GM21515 (cell line): ENCODE measurements at regions not wholly inside any gene's neighbourhood (a gene's known extent, or its start where the extent isn't known, plus 50 kb on each side); places are given as distances from the start of the nearest gene placed in this dataset.
A peak's percentile ranks its signal among the peaks of the same experiment; 100 is the strongest.
"Not testable (repeated sequence)": the region's sequence is repeated elsewhere in the genome, so short reads cannot be mapped to it uniquely, and the experiment has no call there.

Source experiments
- ATAC-seq: cut with Tn5 transposase; IDR thresholded peaks from one replicate; pipeline ENCODE4 v1.9.1; 2021; ENCODE audit not compliant: unreplicated experiment

- no peak for ATAC-seq
Measured at GRCh38 chrX:8027827-8028226, 100.6 kb upstream of the PNPLA4 start.

DNA sequence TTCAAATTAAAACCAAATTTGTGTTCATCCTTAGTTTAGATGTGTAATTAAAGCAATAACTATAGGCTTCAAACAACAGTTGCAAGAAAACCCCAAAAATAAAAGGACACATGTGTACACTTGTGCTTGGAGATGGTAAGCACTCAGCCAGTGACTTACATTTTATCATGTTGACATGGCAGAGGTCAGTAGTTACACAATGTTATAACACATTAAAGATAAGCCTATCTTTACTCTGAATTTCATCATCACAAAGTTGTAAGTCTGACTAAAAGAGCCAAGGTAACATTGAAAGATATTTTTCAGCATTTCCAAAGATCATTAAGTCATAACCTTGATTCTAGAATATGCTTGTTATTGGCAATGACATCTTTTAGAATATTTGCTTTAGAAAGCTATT, 98.5 kb upstream of the PNPLA4 start:
- ATAC-seq: no peak

DNA sequence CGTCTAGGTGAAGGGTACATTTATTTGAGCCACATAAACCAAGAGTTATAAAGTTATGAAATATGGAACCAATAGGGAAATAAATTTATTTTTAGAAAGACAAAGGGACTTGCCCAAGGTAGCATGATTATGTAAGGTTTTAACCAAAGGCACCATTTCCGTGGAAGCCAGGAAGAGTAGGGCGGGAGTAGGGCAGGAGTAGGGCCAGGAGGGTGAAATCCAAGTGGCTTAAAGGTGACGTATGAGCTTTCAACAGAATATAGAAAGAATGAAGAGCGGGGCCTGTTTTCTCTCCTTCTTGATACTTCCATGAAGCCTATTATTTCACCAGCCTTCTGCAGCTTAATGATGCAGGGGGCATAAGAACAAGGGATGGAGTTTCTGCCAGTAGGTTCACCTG, 91.7 kb upstream of the PNPLA4 start:
- no peak for ATAC-seq

DNA sequence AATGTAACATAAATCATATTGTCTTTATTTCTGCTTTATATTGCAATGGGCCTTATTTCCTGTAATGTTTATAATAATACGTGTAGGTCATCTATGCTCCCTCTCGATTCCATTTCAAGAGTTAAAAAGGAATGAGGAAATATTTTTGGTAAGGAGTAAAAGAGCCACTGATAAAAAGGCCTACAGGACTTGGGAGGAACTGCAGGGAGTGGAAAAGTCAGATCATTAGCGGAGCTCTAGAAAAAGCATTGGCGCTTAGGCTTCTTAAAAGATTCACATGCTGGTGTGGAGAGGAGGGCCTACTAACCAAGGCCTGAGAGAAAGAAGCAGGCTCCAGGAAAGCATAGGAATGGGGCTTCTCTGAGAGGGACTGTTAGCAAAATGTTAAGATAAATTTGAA, 82.9 kb upstream of the PNPLA4 start:
- no peak for ATAC-seq

GRCh38 chrX:8005678-8006347, 78.6 kb upstream of the PNPLA4 start:
- no peak for ATAC-seq

DNA sequence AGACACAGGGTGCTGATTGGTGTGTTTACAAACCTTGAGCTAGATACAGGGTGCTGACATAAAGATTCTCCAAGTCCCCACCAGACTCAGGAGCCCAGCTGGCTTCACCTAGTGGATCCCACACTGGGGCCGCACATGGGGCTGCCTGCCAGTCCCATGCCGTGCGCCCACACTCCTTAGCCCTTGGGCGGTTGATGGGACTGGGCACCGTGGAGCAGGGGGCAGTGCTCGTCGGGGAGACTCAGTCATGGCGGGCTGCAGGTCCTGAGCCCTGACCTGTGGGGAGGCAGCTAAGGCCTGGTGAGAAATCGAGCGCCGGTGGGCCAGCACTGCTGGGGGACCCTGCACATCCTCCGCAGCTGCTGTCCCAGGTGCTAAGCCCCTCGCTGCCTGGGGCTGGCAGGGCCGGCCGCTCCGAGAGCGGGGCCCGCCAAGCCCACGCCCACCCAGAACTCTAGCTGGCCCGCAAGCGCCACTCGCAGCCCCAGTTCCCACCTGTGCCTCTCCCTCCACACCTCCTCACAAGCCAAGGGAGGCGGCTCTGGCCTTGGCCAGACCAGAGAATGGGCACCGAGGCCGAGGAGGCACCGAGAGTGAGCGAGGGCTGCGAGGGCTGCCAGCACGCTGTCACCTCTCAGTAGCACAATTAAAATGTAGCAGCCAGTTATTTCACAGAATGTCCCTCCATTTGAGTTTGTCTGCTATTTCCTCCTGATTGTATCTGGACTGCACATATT, 76.1 kb upstream of the PNPLA4 start:
- no peak for ATAC-seq

DNA sequence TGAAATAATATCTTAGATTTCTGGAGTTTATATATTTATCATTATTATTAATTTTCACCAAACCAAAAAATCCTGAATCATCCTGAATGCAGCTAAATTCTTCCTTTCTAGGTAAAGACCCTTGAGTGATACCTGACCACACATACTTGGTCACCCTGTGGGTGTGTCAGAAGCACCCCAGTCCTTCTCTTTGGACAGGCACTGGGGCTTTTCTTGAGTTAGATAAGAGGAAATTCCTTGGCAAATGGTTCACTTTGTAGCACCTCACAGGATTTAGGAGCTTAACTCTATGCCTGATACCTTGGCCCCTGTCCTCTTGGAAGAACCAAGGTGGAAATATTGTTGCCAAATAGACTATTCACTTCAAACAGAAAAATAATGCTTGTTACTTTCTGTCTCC, 69.6 kb upstream of the PNPLA4 start:
- no peak for ATAC-seq

DNA sequence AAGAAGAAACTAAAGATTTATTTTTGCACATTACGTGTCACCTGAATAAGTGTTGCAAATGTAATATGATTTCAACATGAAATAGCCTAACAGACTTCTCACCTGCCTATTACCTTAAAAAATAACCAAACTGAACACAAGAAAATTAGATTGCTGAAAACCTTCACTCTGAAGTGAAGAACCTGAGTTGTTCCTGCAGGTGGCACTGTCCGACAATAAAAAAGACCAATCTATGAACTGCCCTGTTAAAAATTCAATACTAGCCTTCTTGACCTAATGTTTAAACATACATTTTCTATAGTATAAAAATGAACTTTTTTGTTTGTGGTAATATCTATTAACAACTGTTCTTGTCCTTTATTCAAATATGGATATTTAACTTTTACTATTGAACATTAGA, 69.2 kb upstream of the PNPLA4 start:
- ATAC-seq: no peak

- ATAC-seq: no peak
Measured at GRCh38 chrX:7993873-7994272, 66.7 kb upstream of the PNPLA4 start.

- not testable (repeated sequence) for ATAC-seq
Measured at GRCh38 chrX:7988013-7988759, 61.0 kb upstream of the PNPLA4 start.

DNA sequence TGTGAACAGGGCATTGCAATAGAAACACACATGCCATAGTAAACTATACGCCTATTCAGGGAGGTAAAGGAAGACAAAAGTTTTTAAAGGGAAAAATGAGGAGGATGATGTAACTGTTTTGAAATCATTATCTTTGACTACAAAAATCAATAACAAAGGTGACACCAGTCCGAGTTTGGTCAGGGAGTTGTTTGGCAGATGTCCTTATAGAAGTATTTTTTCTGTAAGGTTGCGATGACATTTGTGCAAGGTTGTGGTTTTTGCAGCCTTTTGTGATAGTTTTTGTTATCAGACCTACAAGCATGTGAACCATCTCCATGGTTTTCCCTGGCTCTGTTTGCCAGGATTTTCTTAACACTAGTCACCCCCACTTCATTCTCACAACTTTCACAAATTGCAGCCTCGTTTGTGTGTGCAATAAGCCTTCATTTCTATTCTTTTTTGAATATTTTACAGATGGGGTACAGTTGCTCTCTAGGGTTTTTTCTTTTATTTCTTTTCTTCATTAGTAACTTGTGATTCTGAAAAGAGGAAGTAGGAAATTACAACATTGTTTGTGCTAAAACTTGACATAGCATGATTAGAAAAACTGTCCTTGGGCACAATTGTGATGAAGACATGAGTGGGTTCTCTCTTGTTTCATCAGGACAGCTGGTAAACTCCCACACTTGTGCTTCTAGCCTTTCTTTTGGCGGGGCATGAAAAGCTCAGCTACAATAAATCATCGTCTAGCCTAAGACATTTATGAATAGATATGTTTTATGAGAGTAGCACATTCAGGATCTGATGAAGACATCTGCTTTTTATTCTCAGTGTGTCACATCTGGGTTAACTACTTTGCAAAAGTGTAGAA, 60.2 kb upstream of the PNPLA4 start:
- ATAC-seq: peak; percentile 56

DNA sequence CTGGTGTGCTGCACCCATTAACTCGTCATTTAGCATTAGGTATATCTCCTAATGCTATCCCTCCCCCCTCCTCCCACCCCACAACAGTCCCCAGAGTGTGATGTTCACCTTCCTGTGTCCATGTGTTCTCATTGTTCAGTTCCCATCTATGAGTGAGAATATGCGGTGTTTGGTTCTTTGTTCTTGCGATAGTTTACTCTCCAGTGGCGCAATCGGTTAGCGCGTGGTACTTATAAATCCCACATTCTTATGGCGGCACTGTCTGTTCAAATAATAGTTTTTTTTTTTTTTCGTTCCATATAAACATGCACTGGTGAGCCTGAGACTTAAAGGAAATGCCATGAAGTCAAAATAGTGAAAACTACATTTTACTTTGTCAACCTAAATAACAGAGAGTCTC, 59.5 kb upstream of the PNPLA4 start:
- not testable (repeated sequence) for ATAC-seq

- no peak for ATAC-seq
Measured at GRCh38 chrX:7985568-7985967, 58.4 kb upstream of the PNPLA4 start.

DNA sequence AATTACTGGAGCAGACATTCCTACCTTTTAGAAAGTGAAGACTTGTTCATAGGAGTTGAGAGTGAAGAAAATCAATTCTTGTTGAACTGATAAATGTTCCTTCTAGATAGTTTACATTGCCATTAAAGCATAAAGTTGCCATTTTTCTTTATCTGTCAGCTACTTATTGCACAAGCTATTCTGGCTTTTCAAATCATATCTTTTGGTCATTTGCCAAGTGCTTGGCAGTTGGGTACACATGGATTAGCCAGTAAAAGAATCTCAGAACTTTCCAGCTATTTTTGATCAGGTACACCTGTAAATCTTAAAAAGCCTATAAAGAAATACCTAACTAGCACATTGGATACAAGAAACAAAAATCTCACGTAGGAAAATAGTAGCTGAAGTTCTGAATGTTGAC, 56.4 kb upstream of the PNPLA4 start:
- no peak for ATAC-seq
